IMR-90 (cell line): ENCODE measurements at regions not wholly inside any gene's neighbourhood (a gene's known extent, or its start where the extent isn't known, plus 50 kb on each side); places are given as distances from the start of the nearest gene placed in this dataset.

ENCODE experiments used
- ATAC-seq: fragments of 200-7000 bp; cut with Tn5 transposase; 2 replicates; pipeline ENCODE4 v1.9.1; 2020; ENCODE audit warnings: low read depth, mild to moderate bottlenecking, moderate library complexity
- BruUV-seq: library from RNA; stranded (reverse); fragments of 400-500 nt; replicated peaks from 2 replicates; lab custom pipeline; 2021; lab: Mats Ljungman, UMichigan
- CTCF ChIA-PET: fragments of 300-600 bp; formaldehyde crosslinking; extraction: SDS; loops from one replicate; lab custom pipeline; 2021; ENCODE audit warnings: antibody characterized with exemption; lab: Yijun Ruan, JAX
- POLR2A ChIA-PET: fragments of 300-600 bp; sonication (Branson Sonifier 250); formaldehyde crosslinking; loops from one replicate; lab custom pipeline; 2022; ENCODE audit warnings: antibody characterized with exemption; ENCODE audit not compliant: unreplicated experiment; lab: Charles Lee
- DNase-seq: peaks from one replicate; pipeline ENCODE4 v3.0.0; 2013
- H2AFZ ChIP-seq: replicated peaks from 2 replicates; pipeline ENCODE3; 2013; ENCODE audit warnings: low read length, mild to moderate bottlenecking; ENCODE audit not compliant: poor library complexity
- H2AK5ac ChIP-seq: 2 replicates; pipeline ENCODE4 v1.6.1; 2013; ENCODE audit warnings: low read depth, low read length, inconsistent platforms
- H2AK9ac ChIP-seq: replicated peaks from 2 replicates; pipeline ENCODE3; 2013; ENCODE audit warnings: mild to moderate bottlenecking, low read depth, low read length, moderate library complexity; ENCODE audit not compliant: poor library complexity
- H2BK120ac ChIP-seq: 2 replicates; pipeline ENCODE4 v1.6.1; 2013; ENCODE audit warnings: low read depth, low read length, inconsistent platforms
- H2BK15ac ChIP-seq: 3 replicates; pipeline ENCODE4 v1.6.1; 2013; ENCODE audit warnings: low read depth, low read length, inconsistent platforms
- H2BK20ac ChIP-seq: 2 replicates; pipeline ENCODE4 v1.6.1; 2013; ENCODE audit warnings: low read depth, mild to moderate bottlenecking, inconsistent platforms, low read length, moderate library complexity
- H2BK5ac ChIP-seq: 2 replicates; pipeline ENCODE4 v1.6.1; 2013; ENCODE audit warnings: mild to moderate bottlenecking, low read depth, low read length, inconsistent platforms; ENCODE audit not compliant: poor library complexity, severe bottlenecking
- H3K14ac ChIP-seq: replicated peaks from 2 replicates; pipeline ENCODE4 v1.6.1; 2013; ENCODE audit warnings: low read depth, low read length, inconsistent platforms
- H3K18ac ChIP-seq: 2 replicates; pipeline ENCODE4 v1.6.1; 2013; ENCODE audit warnings: low read depth, low read length, control low read depth
- H3K23ac ChIP-seq: 2 replicates; pipeline ENCODE4 v1.6.1; 2013; ENCODE audit warnings: low read depth, low read length, inconsistent platforms
- H3K27ac ChIP-seq: 2 replicates; pipeline ENCODE4 v1.5.1; 2013; ENCODE audit warnings: mild to moderate bottlenecking, control low read depth, low read length; ENCODE audit not compliant: insufficient read depth
- H3K27me3 ChIP-seq: 2 replicates; pipeline ENCODE4 v1.6.1; 2013; ENCODE audit warnings: low read length; ENCODE audit not compliant: control insufficient read depth, insufficient read depth
- H3K36me3 ChIP-seq: 2 replicates; pipeline ENCODE4 v1.6.1; 2013; ENCODE audit warnings: low read length, mixed read lengths; ENCODE audit not compliant: control insufficient read depth, insufficient read depth
- H3K4ac ChIP-seq: 2 replicates; pipeline ENCODE4 v1.6.1; 2013; ENCODE audit warnings: low read depth, low read length, inconsistent platforms
- H3K4me1 ChIP-seq: 2 replicates; pipeline ENCODE4 v1.6.1; 2013; ENCODE audit warnings: low read length, mixed read lengths; ENCODE audit not compliant: control insufficient read depth, insufficient read depth
- H3K4me2 ChIP-seq: 2 replicates; pipeline ENCODE4 v1.6.1; 2013; ENCODE audit warnings: low read depth, mild to moderate bottlenecking, control low read depth, low read length, moderate library complexity
- H3K4me3 ChIP-seq: 2 replicates; pipeline ENCODE4 v1.5.1; 2013; ENCODE audit warnings: low read depth, mild to moderate bottlenecking, control low read depth, low read length, moderate library complexity; ENCODE audit not compliant: insufficient read depth
- H3K56ac ChIP-seq: 2 replicates; pipeline ENCODE4 v1.6.1; 2013; ENCODE audit warnings: low read length, inconsistent platforms; ENCODE audit not compliant: insufficient read depth; ENCODE audit errors: extremely low read depth
- H3K79me1 ChIP-seq, 2 experiments: 2 replicates each; pipeline ENCODE4 v1.6.1; 2013; ENCODE audit warnings: low read length in 2 of 2, inconsistent platforms in 1 of 2, low read depth in 1 of 2
- H3K9ac ChIP-seq: 2 replicates; pipeline ENCODE4 v1.6.1; 2013; ENCODE audit warnings: low read depth, low read length, control low read depth
- H3K9me1 ChIP-seq: 2 replicates; pipeline ENCODE4 v1.6.1; 2013; ENCODE audit warnings: low read length, inconsistent platforms; ENCODE audit not compliant: insufficient read depth
- H3K9me3 ChIP-seq: 2 replicates; pipeline ENCODE4 v1.6.1; 2013; ENCODE audit warnings: low read length; ENCODE audit not compliant: control insufficient read depth, insufficient read depth
- H4K20me1 ChIP-seq: 2 replicates; pipeline ENCODE4 v1.6.1; 2013; ENCODE audit warnings: low read length, inconsistent platforms; ENCODE audit not compliant: insufficient read depth
- H4K5ac ChIP-seq: 2 replicates; pipeline ENCODE4 v1.6.1; 2013; ENCODE audit warnings: mild to moderate bottlenecking, low read depth, low read length, control low read depth
- H4K8ac ChIP-seq, 2 experiments: 2 replicates each; pipeline ENCODE4 v1.6.1; 2013; ENCODE audit warnings: low read depth in 2 of 2, low read length in 2 of 2, control low read depth in 1 of 2, inconsistent platforms in 1 of 2
- H4K91ac ChIP-seq: 2 replicates; pipeline ENCODE4 v1.6.1; 2013; ENCODE audit warnings: low read depth, low read length, inconsistent platforms; ENCODE audit not compliant: insufficient read depth
- BHLHE40 ChIP-seq: fragments of 150-350 bp; IDR thresholded peaks from 2 replicates; pipeline ENCODE4 v1.6.1; 2016; ENCODE audit warnings: mild to moderate bottlenecking, low read depth, low read length
- CEBPB ChIP-seq: IDR thresholded peaks from 2 replicates; pipeline ENCODE4 v1.6.1; 2012; ENCODE audit warnings: low read depth, low read length, improper control_type of control experiment
- CHD1 ChIP-seq: IDR thresholded peaks from 2 replicates; pipeline ENCODE4 v1.6.1; 2012; ENCODE audit warnings: low read depth, low read length, improper control_type of control experiment
- FOS ChIP-seq: fragments of 150-350 bp; IDR thresholded peaks from 2 replicates; pipeline ENCODE4 v1.6.1; 2016; ENCODE audit warnings: low read depth, low read length
- MAFK ChIP-seq: IDR thresholded peaks from 2 replicates; pipeline ENCODE4 v1.6.1; 2012; ENCODE audit warnings: low read depth, low read length, improper control_type of control experiment
- MAZ ChIP-seq: IDR thresholded peaks from 2 replicates; pipeline ENCODE4 v1.6.1; 2012; ENCODE audit warnings: low read depth, mild to moderate bottlenecking, low read length, improper control_type of control experiment, moderate library complexity, borderline replicate concordance
- MXI1 ChIP-seq: IDR thresholded peaks from 2 replicates; pipeline ENCODE4 v1.6.1; 2012; ENCODE audit warnings: low read depth, mild to moderate bottlenecking, low read length, moderate library complexity, borderline replicate concordance
- NFE2L2 ChIP-seq: fragments of 150-350 bp; IDR thresholded peaks from 2 replicates; pipeline ENCODE4 v1.6.1; 2016; ENCODE audit warnings: low read depth, mild to moderate bottlenecking, low read length
- POLR2A ChIP-seq: IDR thresholded peaks from 2 replicates; pipeline ENCODE4 v1.6.1; 2012; ENCODE audit warnings: mild to moderate bottlenecking, low read depth, low read length
- RAD21 ChIP-seq: IDR thresholded peaks from 2 replicates; pipeline ENCODE4 v1.6.1; 2012; ENCODE audit warnings: low read length, improper control_type of control experiment
- RFX5 ChIP-seq: IDR thresholded peaks from 2 replicates; pipeline ENCODE4 v1.8.0; 2012; ENCODE audit warnings: low read depth, mild to moderate bottlenecking, low read length, moderate library complexity
- WGBS, 2 experiments: methylation state at CpG; one replicate each; pipeline versions ENCODE4 v1.1.5 to v1.1.7; 2013; ENCODE audit warnings: missing lambda C conversion rate in 2 of 2; ENCODE audit not compliant: insufficient read length in 1 of 2; ENCODE audit errors: extremely low coverage in 2 of 2; 5-methylcytosine and 5-hydroxymethylcytosine counted together
- dilution Hi-C: fragments of 300-500 bp; cut with HindIII; formaldehyde crosslinking; loops from one replicate; pipeline ENCODE4 v1.14.3; 2018; ENCODE audit warnings: low sequenced_read_pairs; ENCODE audit not compliant: unreplicated experiment
- in situ Hi-C: fragments of 300-500 bp; cut with MboI; formaldehyde crosslinking; loops from 3 replicates; pipeline ENCODE4 v1.14.3; 2019; ENCODE audit warnings: low sequenced_read_pairs, inconsistent platforms, mixed read lengths
- intact Hi-C: fragments of 100-400 bp; cut with micrococcal nuclease; formaldehyde crosslinking; loops from 2 replicates; pipeline ENCODE4 v1.10.0; 2022
- TF ChIP-seq, protein P1 (sequence below): conservative IDR thresholded peaks from 2 replicates; pipeline ENCODE4 v1.5.1; 2012; ENCODE audit warnings: mild to moderate bottlenecking, low read depth, low read length, improper control_type of control experiment
- TF ChIP-seq, protein P2 (sequence below): fragments of 150-350 bp; IDR thresholded peaks from 2 replicates; pipeline ENCODE4 v1.6.1; 2016; ENCODE audit warnings: low read depth, mild to moderate bottlenecking, low read length, moderate library complexity, borderline replicate concordance
- TF ChIP-seq, protein P3 (sequence below): fragments of 150-350 bp; IDR thresholded peaks from 2 replicates; pipeline ENCODE4 v1.6.1; 2017; ENCODE audit warnings: mild to moderate bottlenecking, antibody characterized with exemption, low read length, low read depth

DNA sequence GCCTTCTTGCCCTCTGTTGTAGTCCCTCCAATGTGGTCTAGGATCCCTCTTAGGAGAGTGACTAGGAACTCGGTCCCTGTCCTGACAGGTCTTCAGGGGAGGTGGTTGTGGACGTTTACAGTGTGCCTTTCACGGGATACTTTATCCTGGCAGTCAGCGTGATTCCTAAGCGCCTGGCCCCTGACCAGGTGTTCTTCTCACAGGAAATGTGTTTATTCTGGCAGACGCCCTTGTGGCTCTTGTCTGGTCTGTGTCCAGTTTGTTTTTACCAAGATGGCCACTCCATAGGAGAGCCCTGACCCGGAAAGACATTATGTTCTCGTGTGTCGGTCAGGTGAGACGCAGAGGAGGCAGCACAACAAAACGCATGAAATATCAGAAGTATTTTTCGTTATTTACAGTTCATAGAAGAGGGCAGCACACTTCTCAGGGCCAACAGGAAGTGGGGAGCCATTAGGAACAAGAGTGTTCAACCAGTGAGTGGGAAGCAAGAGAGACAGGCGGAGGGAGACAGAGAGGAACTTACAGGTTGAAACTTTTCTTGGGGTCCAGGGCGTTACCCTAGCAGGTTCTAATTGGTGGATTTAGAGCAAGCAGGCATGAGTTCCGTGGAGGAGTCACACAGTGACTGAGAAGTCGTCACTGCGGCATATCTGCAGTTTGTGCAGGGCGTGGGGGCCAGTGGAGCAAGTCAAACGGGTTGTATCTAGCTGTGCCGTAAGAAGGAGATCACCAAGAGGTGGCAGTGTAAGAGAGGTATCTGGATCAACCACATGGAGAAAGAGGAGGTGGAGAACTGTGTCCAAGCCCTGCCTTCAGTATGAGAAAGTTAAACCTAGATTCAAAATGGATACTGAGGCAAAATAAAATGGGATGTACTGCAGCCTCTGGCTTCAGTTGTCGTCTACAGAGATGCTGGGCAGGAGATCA lies 412.9 kb downstream of the ZSWIM6 start:
- H2AK5ac ChIP-seq, result no peak overlapping the region
- no peak overlapping the region for H3K14ac ChIP-seq
- no peak overlapping the region for H2BK120ac ChIP-seq
- intact Hi-C loops, result no loop called here
- ChIA-PET POLR2A (no interaction called here), CTCF (no interaction called here)
- no peak overlapping the region for H2BK5ac ChIP-seq
- no peak overlapping the region for H3K4ac ChIP-seq
- DNase-seq (no peak), ATAC-seq (no peak)
- no peaks in the 10 kb centered on the region for H3K36me3 ChIP-seq
- H3K56ac ChIP-seq, result no peak overlapping the region
- no peak overlapping the region for H4K5ac ChIP-seq
- no peaks in the 10 kb centered on the region for H3K9me3 ChIP-seq
- H3K18ac ChIP-seq, result no peak overlapping the region
- no peaks in the 10 kb centered on the region for H3K4me1 ChIP-seq
- no peaks in the 10 kb centered on the region for H3K79me1 ChIP-seq
- whole genome bisulfite sequencing, 2 experiments, result 63% methylated on average over 12 of the region's 21 CpGs; no CpG with 5 or more reads in 1 of the 2 experiments
- no peaks in the 10 kb centered on the region for H3K27me3 ChIP-seq
- dilution Hi-C loops, result no loop called here
- H3K9me1 ChIP-seq, result no peaks in the 10 kb centered on the region
- H2BK20ac ChIP-seq, result no peak overlapping the region
- no peak overlapping the region for H2AFZ ChIP-seq
- no TSS peak for BruUV-seq
- in situ Hi-C loops, result no loop called here
- no peaks in the 10 kb centered on the region for H4K20me1 ChIP-seq
- H3K4me2 ChIP-seq, result no peak overlapping the region
- no peak overlapping the region for H4K91ac ChIP-seq
- H3K27ac ChIP-seq, result no peak overlapping the region
- no peak for TF ChIP-seq NFE2L2
- TF ChIP-seq, protein P1, sequence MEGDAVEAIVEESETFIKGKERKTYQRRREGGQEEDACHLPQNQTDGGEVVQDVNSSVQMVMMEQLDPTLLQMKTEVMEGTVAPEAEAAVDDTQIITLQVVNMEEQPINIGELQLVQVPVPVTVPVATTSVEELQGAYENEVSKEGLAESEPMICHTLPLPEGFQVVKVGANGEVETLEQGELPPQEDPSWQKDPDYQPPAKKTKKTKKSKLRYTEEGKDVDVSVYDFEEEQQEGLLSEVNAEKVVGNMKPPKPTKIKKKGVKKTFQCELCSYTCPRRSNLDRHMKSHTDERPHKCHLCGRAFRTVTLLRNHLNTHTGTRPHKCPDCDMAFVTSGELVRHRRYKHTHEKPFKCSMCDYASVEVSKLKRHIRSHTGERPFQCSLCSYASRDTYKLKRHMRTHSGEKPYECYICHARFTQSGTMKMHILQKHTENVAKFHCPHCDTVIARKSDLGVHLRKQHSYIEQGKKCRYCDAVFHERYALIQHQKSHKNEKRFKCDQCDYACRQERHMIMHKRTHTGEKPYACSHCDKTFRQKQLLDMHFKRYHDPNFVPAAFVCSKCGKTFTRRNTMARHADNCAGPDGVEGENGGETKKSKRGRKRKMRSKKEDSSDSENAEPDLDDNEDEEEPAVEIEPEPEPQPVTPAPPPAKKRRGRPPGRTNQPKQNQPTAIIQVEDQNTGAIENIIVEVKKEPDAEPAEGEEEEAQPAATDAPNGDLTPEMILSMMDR, result no peak
- TF ChIP-seq MAFK, result no peak
- TF ChIP-seq MAZ, result no peak
- TF ChIP-seq MXI1, result no peak
- no peak for TF ChIP-seq RAD21
- TF ChIP-seq FOS, result no peak
- TF ChIP-seq POLR2A, result no peak
- TF ChIP-seq CEBPB, result no peak
- TF ChIP-seq, protein P2, sequence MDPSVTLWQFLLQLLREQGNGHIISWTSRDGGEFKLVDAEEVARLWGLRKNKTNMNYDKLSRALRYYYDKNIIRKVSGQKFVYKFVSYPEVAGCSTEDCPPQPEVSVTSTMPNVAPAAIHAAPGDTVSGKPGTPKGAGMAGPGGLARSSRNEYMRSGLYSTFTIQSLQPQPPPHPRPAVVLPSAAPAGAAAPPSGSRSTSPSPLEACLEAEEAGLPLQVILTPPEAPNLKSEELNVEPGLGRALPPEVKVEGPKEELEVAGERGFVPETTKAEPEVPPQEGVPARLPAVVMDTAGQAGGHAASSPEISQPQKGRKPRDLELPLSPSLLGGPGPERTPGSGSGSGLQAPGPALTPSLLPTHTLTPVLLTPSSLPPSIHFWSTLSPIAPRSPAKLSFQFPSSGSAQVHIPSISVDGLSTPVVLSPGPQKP, result no peak
- TF ChIP-seq RFX5, result no peak
- no peak for TF ChIP-seq CHD1
- no peak for TF ChIP-seq BHLHE40
- TF ChIP-seq, protein P3, sequence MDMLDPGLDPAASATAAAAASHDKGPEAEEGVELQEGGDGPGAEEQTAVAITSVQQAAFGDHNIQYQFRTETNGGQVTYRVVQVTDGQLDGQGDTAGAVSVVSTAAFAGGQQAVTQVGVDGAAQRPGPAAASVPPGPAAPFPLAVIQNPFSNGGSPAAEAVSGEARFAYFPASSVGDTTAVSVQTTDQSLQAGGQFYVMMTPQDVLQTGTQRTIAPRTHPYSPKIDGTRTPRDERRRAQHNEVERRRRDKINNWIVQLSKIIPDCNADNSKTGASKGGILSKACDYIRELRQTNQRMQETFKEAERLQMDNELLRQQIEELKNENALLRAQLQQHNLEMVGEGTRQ, result no peak
- no peak overlapping the region for H3K4me3 ChIP-seq
- H3K23ac ChIP-seq, result no peak overlapping the region
- peak overlapping the region; percentile 50 for H2AK9ac ChIP-seq
- no peak overlapping the region for H4K8ac ChIP-seq
- no peak overlapping the region for H3K9ac ChIP-seq
- no peak overlapping the region for H2BK15ac ChIP-seq
